GM18909 (cell line): ENCODE measurements at regions not wholly inside any gene's neighbourhood (a gene's known extent, or its start where the extent isn't known, plus 50 kb on each side); places are given as distances from the start of the nearest gene placed in this dataset.

Source experiments
- ATAC-seq: cut with Tn5 transposase; IDR thresholded peaks from one replicate; pipeline ENCODE4 v1.9.1; 2021; ENCODE audit warnings: mild to moderate bottlenecking; ENCODE audit not compliant: unreplicated experiment, poor library complexity

- no peak for ATAC-seq
Observed at GRCh38 chr16:52068447-52069074, 478.4 kb downstream of the TOX3 start.

- no peak for ATAC-seq
Observed at GRCh38 chr16:52066962-52067361, 480.0 kb downstream of the TOX3 start.

- no peak for ATAC-seq
Observed at GRCh38 chr16:52056259-52056658, 490.7 kb downstream of the TOX3 start.

GRCh38 chr16:52055381-52055780 lies 491.6 kb downstream of the TOX3 start:
- no peak for ATAC-seq

- no peak for ATAC-seq
Observed at GRCh38 chr16:52054326-52054725, 492.6 kb downstream of the TOX3 start.

GRCh38 chr16:52052818-52053217 lies 494.1 kb downstream of the TOX3 start:
- ATAC-seq: no peak

- ATAC-seq: no peak
Observed at GRCh38 chr16:52051414-52052172, 495.4 kb downstream of the TOX3 start.

GRCh38 chr16:52050418-52050817 lies 496.5 kb downstream of the TOX3 start:
- no peak for ATAC-seq

- ATAC-seq: no peak
Observed at GRCh38 chr16:52035436-52035835, 511.5 kb downstream of the TOX3 start.

- ATAC-seq: no peak
Observed at GRCh38 chr16:52034830-52035229, 512.1 kb downstream of the TOX3 start.

GRCh38 chr16:52033992-52034391 lies 513.0 kb downstream of the TOX3 start:
- ATAC-seq: no peak

GRCh38 chr16:52022980-52023379 lies 524.0 kb downstream of the TOX3 start:
- no peak for ATAC-seq

- ATAC-seq: no peak
Observed at GRCh38 chr16:52022177-52022576, 524.8 kb downstream of the TOX3 start.

GRCh38 chr16:52016387-52016786 lies 530.6 kb downstream of the TOX3 start:
- no peak for ATAC-seq

- ATAC-seq: no peak
Observed at GRCh38 chr16:52005551-52005950, 541.4 kb downstream of the TOX3 start.

- ATAC-seq: no peak
Observed at GRCh38 chr16:52004343-52004742, 542.6 kb downstream of the TOX3 start.

GRCh38 chr16:52002026-52002425 lies 544.9 kb downstream of the TOX3 start:
- no peak for ATAC-seq

- no peak for ATAC-seq
Observed at GRCh38 chr16:51996516-51996915, 550.4 kb downstream of the TOX3 start.

GRCh38 chr16:51994597-51994996 lies 552.3 kb downstream of the TOX3 start:
- no peak for ATAC-seq

- no peak for ATAC-seq
Observed at GRCh38 chr16:51989637-51990230, 557.2 kb downstream of the TOX3 start.

GRCh38 chr16:51988977-51989376 lies 558.0 kb downstream of the TOX3 start:
- ATAC-seq: no peak

GRCh38 chr16:51987519-51987918 lies 559.4 kb downstream of the TOX3 start:
- ATAC-seq: no peak
